ENCODE measurements at regions not wholly inside any gene's neighbourhood (a gene's known extent, or its start where the extent isn't known, plus 50 kb on each side); places are given as distances from the start of the nearest gene placed in this dataset.

DNA sequence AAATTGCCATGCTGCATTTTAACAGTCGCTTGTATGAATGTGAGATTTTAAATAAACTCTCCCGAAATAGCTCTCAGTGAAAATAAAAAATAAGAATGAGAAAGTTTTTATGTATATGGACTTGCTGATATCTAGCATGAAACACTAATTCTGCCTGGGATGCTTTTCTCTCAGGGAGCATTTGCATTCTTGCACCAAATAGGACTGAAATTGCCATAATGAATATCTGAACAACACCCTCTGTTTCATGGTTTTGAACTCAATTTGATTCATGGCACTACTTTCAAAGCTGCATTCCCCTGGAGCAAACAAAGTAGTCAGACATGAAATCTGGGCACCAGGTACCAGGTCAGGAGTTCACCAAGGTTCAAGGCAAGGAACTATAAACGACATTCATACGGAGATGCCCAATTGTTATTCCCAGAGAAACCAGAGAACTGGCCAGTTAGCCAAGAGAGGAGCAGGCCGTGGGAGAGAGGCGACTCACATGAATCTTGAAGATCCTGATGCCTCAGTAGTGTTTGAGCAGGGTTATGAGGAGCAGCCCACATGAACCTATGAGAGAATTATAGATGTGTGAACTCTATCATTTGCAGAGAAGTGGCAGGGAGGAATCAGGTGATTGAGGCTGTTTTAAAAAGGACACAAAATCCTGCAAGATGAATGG, 270.6 kb upstream of the ZC3H12C start:
- DNase-seq (no peak), ATAC-seq (replicated peaks in 1 of 4) (no peak)
- no peaks in the 10 kb centered on the region for H3K36me3 Mint-ChIP-seq
- 76% methylated on average over 6 of the region's 6 CpGs for WGBS (ENCODE audit: insufficient coverage)
- Histone ChIP-seq H3K9me3 (no peaks in the 10 kb centered on the region), H3K27me3 (replicated peaks in 1 of 2; ENCODE audit: control insufficient read depth in 2 of 2, extremely low read depth in 1 of 2, insufficient read depth in 2 of 2, low read length in 1 of 2) (no peaks in the 10 kb centered on the region), H3K4me3 (ENCODE audit: control insufficient read depth in 1 of 2, extremely low read depth in 1 of 2, low read length in 1 of 2) (no peak overlapping the region), H3K27ac (ENCODE audit: low read length) (no peak overlapping the region), H3K4me1 (ENCODE audit: control insufficient read depth in 1 of 2, extremely low read depth in 1 of 2, insufficient read depth in 2 of 2, low read length in 2 of 2) (no peaks in the 10 kb centered on the region), H3K36me3 (ENCODE audit: control insufficient read depth in 2 of 2, extremely low read depth in 1 of 2, insufficient read depth in 1 of 2, low read length in 1 of 2) (no peaks in the 10 kb centered on the region)
- ChIA-PET POLR2A (no interaction called here), CTCF (no interaction called here)
- no peak overlapping the region for H3K27ac Mint-ChIP-seq
- H3K4me1 Mint-ChIP-seq, result peaks cover 0 to 4% (median 4%) of the 10 kb centered on the region in 3 donors
- H3K9me3 Mint-ChIP-seq, result peaks cover 0 to 5% (median 0%) of the 10 kb centered on the region in 3 donors
- peaks cover 0 to 3% of the 10 kb centered on the region in 2 donors for H3K27me3 Mint-ChIP-seq
- no peak overlapping the region for H3K4me3 Mint-ChIP-seq

DNA sequence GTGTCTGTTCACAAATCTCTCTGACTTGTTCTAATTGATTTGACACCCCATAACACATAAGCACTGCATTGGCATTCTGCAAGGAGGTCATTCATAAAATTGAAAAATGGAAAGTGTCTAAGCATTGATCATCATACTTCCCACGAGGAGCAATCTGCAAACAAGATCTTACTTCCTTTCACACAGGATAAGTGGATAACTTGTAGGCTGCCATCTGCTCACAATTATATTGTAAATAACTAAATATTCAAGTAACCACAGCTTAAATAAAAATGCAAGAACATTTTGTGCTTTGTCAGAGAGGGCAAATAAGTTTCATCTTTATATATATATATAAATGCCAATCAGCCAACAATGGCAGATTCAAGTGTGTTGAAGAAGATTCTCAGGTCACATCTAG, 264.8 kb upstream of the ZC3H12C start:
- POLR2A ChIA-PET, result interaction anchor here in 1 of 2 donors (0.6 kb wide), 1 partner anchor 115 kb away, joined by 8 read pairs; no protein-coding TSS in a partner anchor
- CTCF ChIA-PET, result no interaction called here
- no CpG with 5 or more reads among the region's 1 CpG for whole genome bisulfite sequencing (ENCODE audit: insufficient coverage)

DNA sequence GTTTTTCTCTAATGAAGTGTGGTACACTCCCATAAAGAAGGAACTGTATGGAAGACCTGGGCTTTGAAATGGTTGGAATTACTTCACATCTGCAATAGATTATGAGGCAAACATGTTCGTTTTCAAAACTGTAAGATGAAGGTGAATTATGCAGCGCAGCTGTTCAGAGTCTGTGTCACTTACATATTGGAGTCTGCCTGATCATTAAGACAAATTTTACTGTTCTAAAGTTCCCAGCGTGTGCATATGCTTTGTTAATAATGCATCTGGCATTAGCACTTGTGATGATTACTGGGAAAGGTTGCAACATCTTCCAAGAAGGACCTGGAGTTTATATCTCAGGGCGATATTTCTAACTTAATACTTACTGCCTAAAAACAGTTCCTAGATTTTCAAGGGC, 255.2 kb upstream of the ZC3H12C start:
- no peaks in the 10 kb centered on the region for H3K36me3 Mint-ChIP-seq
- H3K4me1 Mint-ChIP-seq, result no peaks in the 10 kb centered on the region
- Histone ChIP-seq H3K36me3 (ENCODE audit: control insufficient read depth in 2 of 2, extremely low read depth in 1 of 2, insufficient read depth in 1 of 2, low read length in 1 of 2) (no peaks in the 10 kb centered on the region), H3K4me1 (ENCODE audit: control insufficient read depth in 1 of 2, extremely low read depth in 1 of 2, insufficient read depth in 2 of 2, low read length in 2 of 2) (no peaks in the 10 kb centered on the region), H3K9me3 (no peaks in the 10 kb centered on the region), H3K27me3 (replicated peaks in 1 of 2; ENCODE audit: control insufficient read depth in 2 of 2, extremely low read depth in 1 of 2, insufficient read depth in 2 of 2, low read length in 1 of 2) (no peaks in the 10 kb centered on the region), H3K4me3 (ENCODE audit: control insufficient read depth in 1 of 2, extremely low read depth in 1 of 2, low read length in 1 of 2) (no peak overlapping the region), H3K27ac (ENCODE audit: low read length) (no peak overlapping the region)
- ChIA-PET CTCF (no interaction called here), POLR2A (no interaction called here)
- H3K27me3 Mint-ChIP-seq, result peaks cover 0 to 32% of the 10 kb centered on the region in 2 donors
- H3K9me3 Mint-ChIP-seq, result peaks cover 0 to 12% (median 0%) of the 10 kb centered on the region in 3 donors
- ATAC-seq (replicated peaks in 1 of 4) (no peak), DNase-seq (no peak)
- H3K27ac Mint-ChIP-seq, result no peak overlapping the region
- 90% methylated on average over 2 of the region's 4 CpGs for WGBS (ENCODE audit: insufficient coverage)
- no peak overlapping the region for H3K4me3 Mint-ChIP-seq

More for the DNA sequence above, 264.8 kb upstream of the ZC3H12C start:
- H3K4me1 Mint-ChIP-seq, result no peaks in the 10 kb centered on the region
- DNase-seq, result no peak
- Histone ChIP-seq H3K36me3 (ENCODE audit: control insufficient read depth in 2 of 2, extremely low read depth in 1 of 2, insufficient read depth in 1 of 2, low read length in 1 of 2) (no peaks in the 10 kb centered on the region), H3K27ac (ENCODE audit: low read length) (no peak overlapping the region), H3K27me3 (replicated peaks in 1 of 2; ENCODE audit: control insufficient read depth in 2 of 2, extremely low read depth in 1 of 2, insufficient read depth in 2 of 2, low read length in 1 of 2) (no peaks in the 10 kb centered on the region), H3K4me3 (ENCODE audit: control insufficient read depth in 1 of 2, extremely low read depth in 1 of 2, low read length in 1 of 2) (no peak overlapping the region), H3K4me1 (ENCODE audit: control insufficient read depth in 1 of 2, extremely low read depth in 1 of 2, insufficient read depth in 2 of 2, low read length in 2 of 2) (no peaks in the 10 kb centered on the region), H3K9me3 (no peaks in the 10 kb centered on the region)
- no peak overlapping the region for H3K27ac Mint-ChIP-seq
- ATAC-seq (replicated peaks in 1 of 4), result no peak
- peaks cover 0 to 8% (median 5%) of the 10 kb centered on the region in 3 donors for H3K9me3 Mint-ChIP-seq
- no peak overlapping the region for H3K4me3 Mint-ChIP-seq
- H3K36me3 Mint-ChIP-seq, result no peaks in the 10 kb centered on the region
- no peaks in the 10 kb centered on the region for H3K27me3 Mint-ChIP-seq

DNA sequence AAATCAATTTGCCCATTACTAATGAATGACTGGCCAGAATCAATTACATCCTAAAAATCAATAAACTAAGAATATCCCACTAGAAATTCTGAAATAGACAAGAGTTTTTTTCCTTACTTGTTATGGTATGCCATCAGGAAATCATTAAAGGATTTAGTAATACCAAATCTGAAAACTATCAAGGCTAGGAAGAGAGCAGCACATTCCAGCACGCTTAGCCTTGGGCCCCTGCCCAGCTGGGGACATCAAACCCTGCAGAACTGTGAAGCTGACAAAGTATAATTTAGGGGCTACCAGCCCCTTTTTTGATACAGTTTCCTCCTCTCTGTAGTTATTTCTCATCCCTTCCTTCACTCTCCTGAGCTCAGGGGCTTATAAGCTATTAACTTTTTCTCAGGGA, 247.8 kb upstream of the ZC3H12C start:
- H3K9me3 Mint-ChIP-seq, result peaks cover 0 to 7% (median 0%) of the 10 kb centered on the region in 3 donors
- Histone ChIP-seq H3K27ac (ENCODE audit: low read length) (no peak overlapping the region), H3K9me3 (no peaks in the 10 kb centered on the region), H3K27me3 (replicated peaks in 1 of 2; ENCODE audit: control insufficient read depth in 2 of 2, extremely low read depth in 1 of 2, insufficient read depth in 2 of 2, low read length in 1 of 2) (no peaks in the 10 kb centered on the region), H3K4me3 (ENCODE audit: control insufficient read depth in 1 of 2, extremely low read depth in 1 of 2, low read length in 1 of 2) (no peak overlapping the region), H3K36me3 (ENCODE audit: control insufficient read depth in 2 of 2, extremely low read depth in 1 of 2, insufficient read depth in 1 of 2, low read length in 1 of 2) (no peaks in the 10 kb centered on the region), H3K4me1 (ENCODE audit: control insufficient read depth in 1 of 2, extremely low read depth in 1 of 2, insufficient read depth in 2 of 2, low read length in 2 of 2) (no peaks in the 10 kb centered on the region)
- no peak overlapping the region for H3K4me3 Mint-ChIP-seq
- 100% methylated on average over 1 of the region's 1 CpG for WGBS (ENCODE audit: insufficient coverage)
- H3K27me3 Mint-ChIP-seq, result peaks cover 4 to 14% of the 10 kb centered on the region in 2 donors
- ATAC-seq (replicated peaks in 1 of 4), result no peak
- POLR2A ChIA-PET, result no interaction called here
- H3K36me3 Mint-ChIP-seq, result no peaks in the 10 kb centered on the region
- H3K27ac Mint-ChIP-seq, result no peak overlapping the region
- CTCF ChIA-PET, result no interaction called here
- no peak for DNase-seq
- no peaks in the 10 kb centered on the region for H3K4me1 Mint-ChIP-seq

DNA sequence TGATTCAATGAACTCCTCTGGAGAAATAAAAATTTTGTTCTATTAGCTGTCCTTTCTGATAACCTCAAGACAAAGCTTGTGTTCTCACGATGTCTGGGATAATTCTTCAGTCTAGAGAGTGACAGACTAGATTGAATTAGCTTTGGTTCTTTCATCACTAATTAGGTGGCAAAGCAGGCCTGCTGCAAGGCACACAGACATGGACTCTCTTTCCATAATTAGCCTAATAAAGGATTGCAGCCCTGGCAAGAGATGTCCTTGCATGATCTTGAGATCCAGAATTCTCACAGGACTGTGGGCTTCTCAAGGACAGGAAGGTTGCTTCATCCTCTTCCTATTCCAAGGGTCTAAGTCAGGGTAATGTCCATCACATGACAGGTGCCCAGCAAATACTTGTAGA, 245.6 kb upstream of the ZC3H12C start:
- Histone ChIP-seq H3K9me3 (no peaks in the 10 kb centered on the region), H3K36me3 (ENCODE audit: control insufficient read depth in 2 of 2, extremely low read depth in 1 of 2, insufficient read depth in 1 of 2, low read length in 1 of 2) (no peaks in the 10 kb centered on the region), H3K27me3 (replicated peaks in 1 of 2; ENCODE audit: control insufficient read depth in 2 of 2, extremely low read depth in 1 of 2, insufficient read depth in 2 of 2, low read length in 1 of 2) (no peaks in the 10 kb centered on the region), H3K4me3 (ENCODE audit: control insufficient read depth in 1 of 2, extremely low read depth in 1 of 2, low read length in 1 of 2) (no peak overlapping the region), H3K27ac (ENCODE audit: low read length) (no peak overlapping the region), H3K4me1 (ENCODE audit: control insufficient read depth in 1 of 2, extremely low read depth in 1 of 2, insufficient read depth in 2 of 2, low read length in 2 of 2) (no peaks in the 10 kb centered on the region)
- H3K27ac Mint-ChIP-seq, result no peak overlapping the region
- POLR2A ChIA-PET, result no interaction called here
- CTCF ChIA-PET, result interaction anchor here in 1 of 2 donors (0.6 kb wide), 1 partner anchor 281 kb away, joined by 3 read pairs; no protein-coding TSS in a partner anchor
- peaks cover 3 to 4% of the 10 kb centered on the region in 2 donors for H3K27me3 Mint-ChIP-seq
- H3K4me3 Mint-ChIP-seq, result no peak overlapping the region
- H3K9me3 Mint-ChIP-seq, result no peaks in the 10 kb centered on the region
- DNase-seq (no peak), ATAC-seq (replicated peaks in 1 of 4) (no peak)
- no peaks in the 10 kb centered on the region for H3K36me3 Mint-ChIP-seq
- 60% methylated on average over 1 of the region's 1 CpG for WGBS (ENCODE audit: insufficient coverage)
- no peaks in the 10 kb centered on the region for H3K4me1 Mint-ChIP-seq

DNA sequence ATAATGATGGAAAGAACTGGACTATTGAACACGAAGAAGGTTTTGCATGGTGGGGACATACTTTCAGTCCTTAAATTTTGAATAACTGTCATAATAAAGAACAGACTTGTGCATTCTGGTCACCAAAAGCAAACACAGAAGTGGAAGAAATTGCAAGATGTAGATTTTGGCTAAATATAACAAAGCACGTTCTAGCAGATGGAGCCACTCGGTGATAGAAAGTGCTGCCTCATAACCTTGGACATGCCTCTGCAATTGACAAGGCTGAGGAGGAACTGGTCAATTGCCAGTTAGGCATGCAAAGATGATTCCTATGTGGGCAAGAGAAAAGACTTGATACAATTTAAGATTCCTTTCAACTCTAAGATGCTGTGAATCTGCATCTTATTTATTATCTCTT, 244.1 kb upstream of the ZC3H12C start:
- Histone ChIP-seq H3K27ac (ENCODE audit: low read length) (no peak overlapping the region), H3K36me3 (ENCODE audit: control insufficient read depth in 2 of 2, extremely low read depth in 1 of 2, insufficient read depth in 1 of 2, low read length in 1 of 2) (no peaks in the 10 kb centered on the region), H3K27me3 (replicated peaks in 1 of 2; ENCODE audit: control insufficient read depth in 2 of 2, extremely low read depth in 1 of 2, insufficient read depth in 2 of 2, low read length in 1 of 2) (no peaks in the 10 kb centered on the region), H3K9me3 (no peaks in the 10 kb centered on the region), H3K4me3 (ENCODE audit: control insufficient read depth in 1 of 2, extremely low read depth in 1 of 2, low read length in 1 of 2) (no peak overlapping the region), H3K4me1 (ENCODE audit: control insufficient read depth in 1 of 2, extremely low read depth in 1 of 2, insufficient read depth in 2 of 2, low read length in 2 of 2) (no peaks in the 10 kb centered on the region)
- peaks cover 3 to 4% of the 10 kb centered on the region in 2 donors for H3K27me3 Mint-ChIP-seq
- ChIA-PET CTCF (no interaction called here), POLR2A (no interaction called here)
- no peaks in the 10 kb centered on the region for H3K4me1 Mint-ChIP-seq
- no peak overlapping the region for H3K27ac Mint-ChIP-seq
- H3K36me3 Mint-ChIP-seq, result no peaks in the 10 kb centered on the region
- WGBS (ENCODE audit: insufficient coverage), result 86% methylated on average over 2 of the region's 3 CpGs
- DNase-seq (no peak), ATAC-seq (replicated peaks in 1 of 4) (no peak)
- no peaks in the 10 kb centered on the region for H3K9me3 Mint-ChIP-seq
- no peak overlapping the region for H3K4me3 Mint-ChIP-seq

DNA sequence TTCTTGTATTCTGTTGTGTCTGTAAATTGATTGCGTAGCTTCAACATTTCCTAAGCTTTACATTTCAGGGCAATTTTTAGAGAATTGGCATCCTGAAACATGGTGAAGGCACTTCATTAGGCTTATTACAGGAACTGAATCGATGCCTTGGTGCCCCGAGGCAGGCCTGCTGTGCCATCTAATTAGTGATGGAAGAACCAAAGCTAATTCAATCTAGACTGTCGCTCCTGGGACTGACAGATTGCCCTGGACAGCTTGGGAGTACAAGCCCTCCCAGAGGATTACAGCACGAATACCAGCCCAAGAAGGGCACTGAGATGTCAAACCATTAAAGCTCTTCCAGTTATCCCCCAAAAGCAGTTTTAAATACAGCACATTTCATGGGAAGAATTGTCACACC, 243.2 kb upstream of the ZC3H12C start:
- CTCF ChIA-PET, result no interaction called here
- H3K27ac ChIP-seq (ENCODE audit: low read length), result no peak overlapping the region
- no peak overlapping the region for H3K4me3 ChIP-seq (ENCODE audit: control insufficient read depth in 1 of 2, extremely low read depth in 1 of 2, low read length in 1 of 2)
- no peaks in the 10 kb centered on the region for H3K4me1 ChIP-seq (ENCODE audit: control insufficient read depth in 1 of 2, extremely low read depth in 1 of 2, insufficient read depth in 2 of 2, low read length in 2 of 2)
- no peaks in the 10 kb centered on the region for H3K36me3 ChIP-seq (ENCODE audit: control insufficient read depth in 2 of 2, extremely low read depth in 1 of 2, insufficient read depth in 1 of 2, low read length in 1 of 2)
- POLR2A ChIA-PET, result no interaction called here
- DNase-seq, result no peak
- no peak for ATAC-seq (replicated peaks in 1 of 4)
- Mint-ChIP-seq H3K27me3 (peaks cover 3 to 4% of the 10 kb centered on the region in 2 donors), H3K27ac (no peak overlapping the region), H3K9me3 (no peaks in the 10 kb centered on the region), H3K4me3 (no peak overlapping the region), H3K36me3 (no peaks in the 10 kb centered on the region), H3K4me1 (no peaks in the 10 kb centered on the region)
- WGBS (ENCODE audit: insufficient coverage), result 65% methylated on average over 2 of the region's 5 CpGs
- no peaks in the 10 kb centered on the region for H3K27me3 ChIP-seq (replicated peaks in 1 of 2; ENCODE audit: control insufficient read depth in 2 of 2, extremely low read depth in 1 of 2, insufficient read depth in 2 of 2, low read length in 1 of 2)
- H3K9me3 ChIP-seq, result no peaks in the 10 kb centered on the region

Measured in T-cell (primary cell).